H1 (cell line): ENCODE measurements at regions not wholly inside any gene's neighbourhood (a gene's known extent, or its start where the extent isn't known, plus 50 kb on each side); places are given as distances from the start of the nearest gene placed in this dataset.

ENCODE experiments used
- ASH2L ChIP-seq: fragments of 200-600, 300-600 bp; sonication (generic); IDR thresholded peaks from one replicate; pipeline ENCODE4 v1.7.1; 2017; ENCODE audit warnings: low read length
- NANOG ChIP-seq: IDR thresholded peaks from 2 replicates; pipeline ENCODE4 v1.6.1; 2011; ENCODE audit warnings: low read length, low read depth, mild to moderate bottlenecking, inconsistent platforms; ENCODE audit not compliant: insufficient read depth, poor library complexity, severe bottlenecking
- TF ChIP-seq, protein P1 (sequence below): fragments of 300-600 bp; sonication (generic); IDR thresholded peaks from 2 replicates; pipeline ENCODE4 v1.7.1; 2012; ENCODE audit warnings: low read length, moderate library complexity, mild to moderate bottlenecking, inconsistent platforms; ENCODE audit not compliant: insufficient replicate concordance

DNA sequence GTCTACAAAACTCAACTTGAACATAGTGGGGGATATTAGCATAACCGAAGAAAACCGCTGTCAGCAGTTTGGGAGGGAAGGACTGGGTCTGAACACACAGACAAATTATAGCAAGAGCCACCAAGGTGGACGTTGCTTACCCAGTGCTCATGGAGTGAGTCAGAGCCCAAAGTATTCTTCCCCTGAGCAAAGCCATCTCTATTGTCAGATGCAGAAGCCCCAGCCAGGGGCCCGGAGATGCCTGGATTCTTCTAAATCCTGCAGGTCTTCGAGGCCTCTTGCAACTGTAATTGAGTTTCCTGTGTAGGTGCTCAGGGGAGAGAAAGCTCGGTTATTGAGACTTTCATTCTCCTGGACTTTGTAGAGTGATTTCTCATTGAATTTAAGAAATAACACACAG is 384.5 kb downstream of the IRS2 start (continued):
- TF ChIP-seq NANOG = no peak
- TF ChIP-seq ASH2L = no peak
- TF ChIP-seq, protein P1, sequence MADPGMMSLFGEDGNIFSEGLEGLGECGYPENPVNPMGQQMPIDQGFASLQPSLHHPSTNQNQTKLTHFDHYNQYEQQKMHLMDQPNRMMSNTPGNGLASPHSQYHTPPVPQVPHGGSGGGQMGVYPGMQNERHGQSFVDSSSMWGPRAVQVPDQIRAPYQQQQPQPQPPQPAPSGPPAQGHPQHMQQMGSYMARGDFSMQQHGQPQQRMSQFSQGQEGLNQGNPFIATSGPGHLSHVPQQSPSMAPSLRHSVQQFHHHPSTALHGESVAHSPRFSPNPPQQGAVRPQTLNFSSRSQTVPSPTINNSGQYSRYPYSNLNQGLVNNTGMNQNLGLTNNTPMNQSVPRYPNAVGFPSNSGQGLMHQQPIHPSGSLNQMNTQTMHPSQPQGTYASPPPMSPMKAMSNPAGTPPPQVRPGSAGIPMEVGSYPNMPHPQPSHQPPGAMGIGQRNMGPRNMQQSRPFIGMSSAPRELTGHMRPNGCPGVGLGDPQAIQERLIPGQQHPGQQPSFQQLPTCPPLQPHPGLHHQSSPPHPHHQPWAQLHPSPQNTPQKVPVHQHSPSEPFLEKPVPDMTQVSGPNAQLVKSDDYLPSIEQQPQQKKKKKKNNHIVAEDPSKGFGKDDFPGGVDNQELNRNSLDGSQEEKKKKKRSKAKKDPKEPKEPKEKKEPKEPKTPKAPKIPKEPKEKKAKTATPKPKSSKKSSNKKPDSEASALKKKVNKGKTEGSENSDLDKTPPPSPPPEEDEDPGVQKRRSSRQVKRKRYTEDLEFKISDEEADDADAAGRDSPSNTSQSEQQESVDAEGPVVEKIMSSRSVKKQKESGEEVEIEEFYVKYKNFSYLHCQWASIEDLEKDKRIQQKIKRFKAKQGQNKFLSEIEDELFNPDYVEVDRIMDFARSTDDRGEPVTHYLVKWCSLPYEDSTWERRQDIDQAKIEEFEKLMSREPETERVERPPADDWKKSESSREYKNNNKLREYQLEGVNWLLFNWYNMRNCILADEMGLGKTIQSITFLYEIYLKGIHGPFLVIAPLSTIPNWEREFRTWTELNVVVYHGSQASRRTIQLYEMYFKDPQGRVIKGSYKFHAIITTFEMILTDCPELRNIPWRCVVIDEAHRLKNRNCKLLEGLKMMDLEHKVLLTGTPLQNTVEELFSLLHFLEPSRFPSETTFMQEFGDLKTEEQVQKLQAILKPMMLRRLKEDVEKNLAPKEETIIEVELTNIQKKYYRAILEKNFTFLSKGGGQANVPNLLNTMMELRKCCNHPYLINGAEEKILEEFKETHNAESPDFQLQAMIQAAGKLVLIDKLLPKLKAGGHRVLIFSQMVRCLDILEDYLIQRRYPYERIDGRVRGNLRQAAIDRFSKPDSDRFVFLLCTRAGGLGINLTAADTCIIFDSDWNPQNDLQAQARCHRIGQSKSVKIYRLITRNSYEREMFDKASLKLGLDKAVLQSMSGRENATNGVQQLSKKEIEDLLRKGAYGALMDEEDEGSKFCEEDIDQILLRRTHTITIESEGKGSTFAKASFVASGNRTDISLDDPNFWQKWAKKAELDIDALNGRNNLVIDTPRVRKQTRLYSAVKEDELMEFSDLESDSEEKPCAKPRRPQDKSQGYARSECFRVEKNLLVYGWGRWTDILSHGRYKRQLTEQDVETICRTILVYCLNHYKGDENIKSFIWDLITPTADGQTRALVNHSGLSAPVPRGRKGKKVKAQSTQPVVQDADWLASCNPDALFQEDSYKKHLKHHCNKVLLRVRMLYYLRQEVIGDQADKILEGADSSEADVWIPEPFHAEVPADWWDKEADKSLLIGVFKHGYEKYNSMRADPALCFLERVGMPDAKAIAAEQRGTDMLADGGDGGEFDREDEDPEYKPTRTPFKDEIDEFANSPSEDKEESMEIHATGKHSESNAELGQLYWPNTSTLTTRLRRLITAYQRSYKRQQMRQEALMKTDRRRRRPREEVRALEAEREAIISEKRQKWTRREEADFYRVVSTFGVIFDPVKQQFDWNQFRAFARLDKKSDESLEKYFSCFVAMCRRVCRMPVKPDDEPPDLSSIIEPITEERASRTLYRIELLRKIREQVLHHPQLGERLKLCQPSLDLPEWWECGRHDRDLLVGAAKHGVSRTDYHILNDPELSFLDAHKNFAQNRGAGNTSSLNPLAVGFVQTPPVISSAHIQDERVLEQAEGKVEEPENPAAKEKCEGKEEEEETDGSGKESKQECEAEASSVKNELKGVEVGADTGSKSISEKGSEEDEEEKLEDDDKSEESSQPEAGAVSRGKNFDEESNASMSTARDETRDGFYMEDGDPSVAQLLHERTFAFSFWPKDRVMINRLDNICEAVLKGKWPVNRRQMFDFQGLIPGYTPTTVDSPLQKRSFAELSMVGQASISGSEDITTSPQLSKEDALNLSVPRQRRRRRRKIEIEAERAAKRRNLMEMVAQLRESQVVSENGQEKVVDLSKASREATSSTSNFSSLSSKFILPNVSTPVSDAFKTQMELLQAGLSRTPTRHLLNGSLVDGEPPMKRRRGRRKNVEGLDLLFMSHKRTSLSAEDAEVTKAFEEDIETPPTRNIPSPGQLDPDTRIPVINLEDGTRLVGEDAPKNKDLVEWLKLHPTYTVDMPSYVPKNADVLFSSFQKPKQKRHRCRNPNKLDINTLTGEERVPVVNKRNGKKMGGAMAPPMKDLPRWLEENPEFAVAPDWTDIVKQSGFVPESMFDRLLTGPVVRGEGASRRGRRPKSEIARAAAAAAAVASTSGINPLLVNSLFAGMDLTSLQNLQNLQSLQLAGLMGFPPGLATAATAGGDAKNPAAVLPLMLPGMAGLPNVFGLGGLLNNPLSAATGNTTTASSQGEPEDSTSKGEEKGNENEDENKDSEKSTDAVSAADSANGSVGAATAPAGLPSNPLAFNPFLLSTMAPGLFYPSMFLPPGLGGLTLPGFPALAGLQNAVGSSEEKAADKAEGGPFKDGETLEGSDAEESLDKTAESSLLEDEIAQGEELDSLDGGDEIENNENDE = no peak
